AG09309 (cell line): ENCODE measurements at regions not wholly inside any gene's neighbourhood (a gene's known extent, or its start where the extent isn't known, plus 50 kb on each side); places are given as distances from the start of the nearest gene placed in this dataset.

Source experiments
- DNase-seq: peaks from one replicate; pipeline ENCODE4 v3.0.0-alpha.2; 2010; ENCODE audit warnings: low read depth
- H3K4me3 ChIP-seq: 2 replicates; pipeline ENCODE4 v1.5.1; 2011; ENCODE audit warnings: mild to moderate bottlenecking, low read depth, low read length, moderate library complexity; ENCODE audit not compliant: control insufficient read depth
- CTCF ChIP-seq: IDR thresholded peaks from 2 replicates; pipeline ENCODE4 v1.5.1; 2011; ENCODE audit warnings: mild to moderate bottlenecking, low read depth, low read length, inconsistent platforms; ENCODE audit not compliant: insufficient read depth, control insufficient read depth; ENCODE audit errors: missing control alignments

- DNase-seq, result no peak
- TF ChIP-seq CTCF, result no peak
- H3K4me3 ChIP-seq, result no peak overlapping the region
Measured at GRCh38 chr13:71382285-71382684, 484.7 kb downstream of the DACH1 start.

GRCh38 chr13:71380191-71380590, 486.8 kb downstream of the DACH1 start:
- no peak overlapping the region for H3K4me3 ChIP-seq
- DNase-seq, result no peak
- no peak for TF ChIP-seq CTCF

GRCh38 chr13:71378961-71379905, 487.8 kb downstream of the DACH1 start:
- no peak for TF ChIP-seq CTCF
- H3K4me3 ChIP-seq, result no peak overlapping the region
- DNase-seq, result no peak

- no peak for DNase-seq
- H3K4me3 ChIP-seq, result no peak overlapping the region
- no peak for TF ChIP-seq CTCF
Measured at GRCh38 chr13:71374471-71375049, 492.4 kb downstream of the DACH1 start.

- no peak for TF ChIP-seq CTCF
- H3K4me3 ChIP-seq, result no peak overlapping the region
- no peak for DNase-seq
Measured at GRCh38 chr13:71368336-71368735, 498.7 kb downstream of the DACH1 start.

- no peak for TF ChIP-seq CTCF
- no peak for DNase-seq
Measured at GRCh38 chr13:71360041-71360440, 507.0 kb downstream of the DACH1 start.

GRCh38 chr13:71359641-71360040, 507.4 kb downstream of the DACH1 start:
- DNase-seq, result no peak
- no peak for TF ChIP-seq CTCF
- no peak overlapping the region for H3K4me3 ChIP-seq

More at GRCh38 chr13:71360041-71360440, 507.0 kb downstream of the DACH1 start:
- no peak overlapping the region for H3K4me3 ChIP-seq
